PC-9 (cell line): ENCODE measurements at regions not wholly inside any gene's neighbourhood (a gene's known extent, or its start where the extent isn't known, plus 50 kb on each side); places are given as distances from the start of the nearest gene placed in this dataset.

Source experiments
- BruUV-seq: library from RNA; stranded (reverse); fragments of 400-500 nt; replicated peaks from 2 replicates; lab custom pipeline; 2021; lab: Mats Ljungman, UMichigan
- CTCF ChIA-PET: fragments of 300-600 bp; sonication (Branson Sonifier 250); formaldehyde crosslinking; loops from one replicate; lab custom pipeline; 2022; ENCODE audit warnings: antibody characterized with exemption; lab: Charles Lee
- POLR2A ChIA-PET: fragments of 300-600 bp; sonication (Branson Sonifier 250); formaldehyde crosslinking; loops from one replicate; lab custom pipeline; 2022; ENCODE audit warnings: antibody characterized with exemption; ENCODE audit not compliant: unreplicated experiment; lab: Charles Lee
- DNase-seq, 2 experiments: peaks; one replicate each; pipeline versions ENCODE4 v3.0.0 to v3.0.0-alpha.2; 2015 to 2022; ENCODE audit warnings: mixed read lengths in 1 of 2
- H2AFZ ChIP-seq: fragments of 200-600 bp; sonication (generic); 2 replicates; pipeline ENCODE4 v1.8.1; 2017; ENCODE audit warnings: antibody characterized with exemption
- H3F3A ChIP-seq: fragments of 200-600 bp; sonication (generic); 2 replicates; pipeline ENCODE4 v1.8.1; 2017; ENCODE audit warnings: antibody characterized with exemption, mild to moderate bottlenecking, low read depth; ENCODE audit not compliant: insufficient read depth
- H3K27ac ChIP-seq: fragments of 200-600 bp; sonication (generic); 2 replicates; pipeline ENCODE4 v1.6.1; 2016; ENCODE audit warnings: mixed run types
- H3K27me3 ChIP-seq: fragments of 200-600 bp; sonication (generic); 2 replicates; pipeline ENCODE4 v1.6.1; 2016; ENCODE audit warnings: low read depth, mixed run types; ENCODE audit not compliant: insufficient read depth
- H3K36me3 ChIP-seq: fragments of 200-600 bp; sonication (generic); 2 replicates; pipeline ENCODE4 v1.6.1; 2016; ENCODE audit warnings: low read depth, mixed run types
- H3K4me1 ChIP-seq: fragments of 200-600 bp; sonication (generic); replicated peaks from 2 replicates; pipeline ENCODE4 v1.6.1; 2016; ENCODE audit warnings: mixed run types; ENCODE audit not compliant: insufficient read depth
- H3K4me2 ChIP-seq: fragments of 200-600 bp; sonication (generic); 2 replicates; pipeline ENCODE4 v1.6.1; 2017; ENCODE audit warnings: mixed run types
- H3K4me3 ChIP-seq: fragments of 200-600 bp; sonication (generic); 2 replicates; pipeline ENCODE4 v1.6.1; 2016; ENCODE audit warnings: mixed run types
- H3K79me2 ChIP-seq: fragments of 200-600 bp; sonication (generic); 2 replicates; pipeline ENCODE4 v1.6.1; 2017; ENCODE audit warnings: low read depth, mixed run types
- H3K9me2 ChIP-seq: fragments of 200-600 bp; sonication (generic); 2 replicates; pipeline ENCODE4 v1.8.1; 2017; ENCODE audit warnings: mild to moderate bottlenecking; ENCODE audit not compliant: insufficient read depth
- H3K9me3 ChIP-seq: fragments of 200-600 bp; sonication (generic); 2 replicates; pipeline ENCODE4 v1.8.1; 2016; ENCODE audit warnings: low read depth; ENCODE audit not compliant: insufficient read depth
- H4K20me1 ChIP-seq: fragments of 200-600 bp; sonication (generic); 2 replicates; pipeline ENCODE4 v1.8.1; 2017; ENCODE audit not compliant: insufficient read depth
- CTCF ChIP-seq: fragments of 200-600 bp; sonication (generic); conservative IDR thresholded peaks from 2 replicates; pipeline ENCODE4 v1.6.1; 2017; ENCODE audit warnings: mixed run types, antibody characterized with exemption, mild to moderate bottlenecking, moderate library complexity
- EZH2 ChIP-seq: fragments of 200-600 bp; sonication (generic); IDR thresholded peaks from 2 replicates; pipeline ENCODE4 v1.8.0; 2017; ENCODE audit warnings: antibody characterized with exemption, low read depth
- intact Hi-C: fragments of 100-400 bp; cut with micrococcal nuclease; formaldehyde crosslinking; loops from one replicate; pipeline ENCODE4 v1.10.0; 2022; ENCODE audit not compliant: unreplicated experiment

DNA sequence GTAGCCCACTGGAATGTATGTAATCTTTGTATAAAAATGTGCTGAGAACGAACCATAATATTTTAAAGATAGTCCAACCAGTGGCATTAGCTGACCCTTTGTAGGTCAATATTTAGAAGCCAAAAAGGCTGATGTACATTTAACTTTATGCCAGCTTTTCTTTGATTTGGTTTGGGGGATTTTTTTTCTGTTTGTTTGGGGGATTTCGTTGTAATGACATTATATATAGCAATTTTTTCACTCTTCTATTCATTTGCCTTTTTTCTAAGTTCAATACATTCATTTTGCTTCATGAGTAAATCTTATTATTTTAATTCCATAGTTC is 382.0 kb upstream of the NOCT start:
- Histone ChIP-seq H3K4me2 (no peak overlapping the region), H3K27me3 (no peaks in the 10 kb centered on the region), H3K9me2 (no peaks in the 10 kb centered on the region), H3K27ac (no peak overlapping the region), H3F3A (no peaks in the 10 kb centered on the region), H3K4me1 (no peaks in the 10 kb centered on the region), H3K4me3 (no peak overlapping the region), H3K9me3 (no peaks in the 10 kb centered on the region), H3K36me3 (no peaks in the 10 kb centered on the region), H3K79me2 (no peaks in the 10 kb centered on the region), H4K20me1 (no peaks in the 10 kb centered on the region), H2AFZ (no peak overlapping the region)
- POLR2A ChIA-PET: no interaction called here
- no peak for DNase-seq
- BruUV-seq: no TSS peak
- CTCF ChIA-PET: no interaction called here
- intact Hi-C loops: no loop called here
- TF ChIP-seq EZH2 (no peak), CTCF (no peak)

GRCh38 chr4:138632856-138633579 is 382.6 kb upstream of the NOCT start:
- ChIA-PET POLR2A (no interaction called here), CTCF (no interaction called here)
- no peak overlapping the region for H3K4me2 ChIP-seq
- no peaks in the 10 kb centered on the region for H3K9me3 ChIP-seq
- H3K4me3 ChIP-seq: no peak overlapping the region
- H3K36me3 ChIP-seq: no peaks in the 10 kb centered on the region
- H3K27ac ChIP-seq: no peak overlapping the region
- H3K4me1 ChIP-seq: no peaks in the 10 kb centered on the region
- BruUV-seq: no TSS peak
- no peak for DNase-seq
- no peaks in the 10 kb centered on the region for H3F3A ChIP-seq
- H4K20me1 ChIP-seq: no peaks in the 10 kb centered on the region
- H3K27me3 ChIP-seq: no peaks in the 10 kb centered on the region
- intact Hi-C loops: no loop called here
- no peak for TF ChIP-seq CTCF
- TF ChIP-seq EZH2: no peak
- no peaks in the 10 kb centered on the region for H3K9me2 ChIP-seq
- no peaks in the 10 kb centered on the region for H3K79me2 ChIP-seq
- no peak overlapping the region for H2AFZ ChIP-seq

- Histone ChIP-seq H4K20me1 (no peaks in the 10 kb centered on the region), H3K79me2 (no peaks in the 10 kb centered on the region), H3K9me2 (no peaks in the 10 kb centered on the region), H3K36me3 (no peaks in the 10 kb centered on the region), H3K9me3 (no peaks in the 10 kb centered on the region), H3K4me2 (no peak overlapping the region), H3K27me3 (no peaks in the 10 kb centered on the region), H2AFZ (no peak overlapping the region), H3K4me3 (no peak overlapping the region), H3K27ac (no peak overlapping the region), H3F3A (no peaks in the 10 kb centered on the region), H3K4me1 (no peaks in the 10 kb centered on the region)
- no peak for TF ChIP-seq EZH2
- no peak for TF ChIP-seq CTCF
- no peak for DNase-seq
- intact Hi-C loops: no loop called here
- BruUV-seq: no TSS peak
- POLR2A ChIA-PET: no interaction called here
- CTCF ChIA-PET: no interaction called here
Observed at GRCh38 chr4:138630666-138631065, 384.9 kb upstream of the NOCT start.
